ENCODE measurements at regions not wholly inside any gene's neighbourhood (a gene's known extent, or its start where the extent isn't known, plus 50 kb on each side); places are given as distances from the start of the nearest gene placed in this dataset.

GRCh38 chr9:116090030-116090770, 63.4 kb upstream of the PAPPA start:
- no peak overlapping the region for H3K4me3 ChIP-seq
- no peaks in the 10 kb centered on the region for H3K36me3 ChIP-seq
- H3K27ac ChIP-seq = no peak overlapping the region
- H3K27me3 ChIP-seq (replicated peaks; ENCODE audit: insufficient read depth) = no peaks in the 10 kb centered on the region
- TF ChIP-seq CTCF (IDR thresholded peaks at IDR 0.05) (no peak), POLR2A (IDR thresholded peaks at IDR 0.05) (no peak), POLR2AphosphoS5 (IDR thresholded peaks at IDR 0.05) (no peak)
- H3K4me1 ChIP-seq (replicated peaks) = no peaks in the 10 kb centered on the region
- 90% methylated on average over 1 of the region's 1 CpG for WGBS
- intact Hi-C loops (cut with DNase I) = no loop called here
- no peak for DNase-seq (ENCODE audit: low spot score)
- H3K9me3 ChIP-seq = no peaks in the 10 kb centered on the region

GRCh38 chr9:116094846-116095245, 58.7 kb upstream of the PAPPA start:
- intact Hi-C loops (cut with DNase I) = no loop called here
- no peak overlapping the region for H3K27ac ChIP-seq
- H3K9me3 ChIP-seq = no peaks in the 10 kb centered on the region
- H3K36me3 ChIP-seq = no peaks in the 10 kb centered on the region
- DNase-seq (ENCODE audit: low spot score) = no peak
- H3K4me1 ChIP-seq (replicated peaks) = no peaks in the 10 kb centered on the region
- no peaks in the 10 kb centered on the region for H3K27me3 ChIP-seq (replicated peaks; ENCODE audit: insufficient read depth)
- H3K4me3 ChIP-seq = no peak overlapping the region
- no peak for TF ChIP-seq POLR2A (IDR thresholded peaks at IDR 0.05)
- TF ChIP-seq CTCF (IDR thresholded peaks at IDR 0.05) = no peak
- TF ChIP-seq POLR2AphosphoS5 (IDR thresholded peaks at IDR 0.05) = no peak

- WGBS = 85% methylated on average over 2 of the region's 2 CpGs
- Histone ChIP-seq H3K4me1 (replicated peaks) (no peaks in the 10 kb centered on the region), H3K27ac (no peak overlapping the region), H3K9me3 (no peaks in the 10 kb centered on the region), H3K36me3 (no peaks in the 10 kb centered on the region), H3K27me3 (replicated peaks; ENCODE audit: insufficient read depth) (no peaks in the 10 kb centered on the region), H3K4me3 (no peak overlapping the region)
- intact Hi-C loops (cut with DNase I) = no loop called here
- DNase-seq (ENCODE audit: low spot score) = no peak
- TF ChIP-seq POLR2AphosphoS5 (IDR thresholded peaks at IDR 0.05) (no peak), POLR2A (IDR thresholded peaks at IDR 0.05) (no peak), CTCF (IDR thresholded peaks at IDR 0.05) (no peak)
Measured at GRCh38 chr9:116095403-116095802, 58.2 kb upstream of the PAPPA start.

- no peak for DNase-seq (ENCODE audit: low spot score)
- TF ChIP-seq POLR2AphosphoS5 (IDR thresholded peaks at IDR 0.05) (no peak), POLR2A (IDR thresholded peaks at IDR 0.05) (no peak), CTCF (IDR thresholded peaks at IDR 0.05) (no peak)
- Histone ChIP-seq H3K9me3 (no peaks in the 10 kb centered on the region), H3K36me3 (no peaks in the 10 kb centered on the region), H3K4me3 (no peak overlapping the region), H3K27ac (no peak overlapping the region), H3K4me1 (replicated peaks) (no peaks in the 10 kb centered on the region), H3K27me3 (replicated peaks; ENCODE audit: insufficient read depth) (no peaks in the 10 kb centered on the region)
- intact Hi-C loops (cut with DNase I) = no loop called here
- WGBS = 25% methylated on average over 4 of the region's 4 CpGs
Measured at GRCh38 chr9:116096046-116096445, 57.5 kb upstream of the PAPPA start.

- TF ChIP-seq CTCF (IDR thresholded peaks at IDR 0.05) (no peak), POLR2AphosphoS5 (IDR thresholded peaks at IDR 0.05) (no peak), POLR2A (IDR thresholded peaks at IDR 0.05) (no peak)
- no peaks in the 10 kb centered on the region for H3K4me1 ChIP-seq (replicated peaks)
- intact Hi-C loops (cut with DNase I) = no loop called here
- H3K27me3 ChIP-seq (replicated peaks; ENCODE audit: insufficient read depth) = no peaks in the 10 kb centered on the region
- H3K4me3 ChIP-seq = no peak overlapping the region
- DNase-seq (ENCODE audit: low spot score) = no peak
- H3K9me3 ChIP-seq = no peaks in the 10 kb centered on the region
- WGBS = 23% methylated on average over 3 of the region's 3 CpGs
- H3K36me3 ChIP-seq = no peaks in the 10 kb centered on the region
- no peak overlapping the region for H3K27ac ChIP-seq
Measured at GRCh38 chr9:116096853-116097252, 56.7 kb upstream of the PAPPA start.

Data from prostate gland (tissue), 2 donors.